ENCODE measurements at regions not wholly inside any gene's neighbourhood (a gene's known extent, or its start where the extent isn't known, plus 50 kb on each side); places are given as distances from the start of the nearest gene placed in this dataset.

DNA sequence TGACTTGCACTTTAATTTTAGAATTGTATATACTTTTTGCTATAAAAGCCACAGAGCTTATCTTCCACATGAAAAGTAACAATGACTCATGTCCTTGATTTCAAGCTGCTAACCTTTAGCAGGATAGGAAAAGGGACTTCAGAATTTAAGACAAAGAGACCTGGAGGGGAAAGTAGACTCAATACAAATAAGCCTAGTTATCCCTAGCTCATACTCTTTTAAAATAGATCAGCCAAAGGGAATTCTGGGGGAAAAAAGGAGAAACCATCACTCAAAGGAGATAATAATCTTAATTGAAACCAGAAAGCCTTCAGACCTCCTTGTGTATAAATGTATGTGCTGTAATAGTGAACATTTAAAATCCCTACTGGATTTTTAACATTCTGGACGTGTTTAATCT, 930.3 kb downstream of the NTRK3 start:
- TF ChIP-seq, protein P1, sequence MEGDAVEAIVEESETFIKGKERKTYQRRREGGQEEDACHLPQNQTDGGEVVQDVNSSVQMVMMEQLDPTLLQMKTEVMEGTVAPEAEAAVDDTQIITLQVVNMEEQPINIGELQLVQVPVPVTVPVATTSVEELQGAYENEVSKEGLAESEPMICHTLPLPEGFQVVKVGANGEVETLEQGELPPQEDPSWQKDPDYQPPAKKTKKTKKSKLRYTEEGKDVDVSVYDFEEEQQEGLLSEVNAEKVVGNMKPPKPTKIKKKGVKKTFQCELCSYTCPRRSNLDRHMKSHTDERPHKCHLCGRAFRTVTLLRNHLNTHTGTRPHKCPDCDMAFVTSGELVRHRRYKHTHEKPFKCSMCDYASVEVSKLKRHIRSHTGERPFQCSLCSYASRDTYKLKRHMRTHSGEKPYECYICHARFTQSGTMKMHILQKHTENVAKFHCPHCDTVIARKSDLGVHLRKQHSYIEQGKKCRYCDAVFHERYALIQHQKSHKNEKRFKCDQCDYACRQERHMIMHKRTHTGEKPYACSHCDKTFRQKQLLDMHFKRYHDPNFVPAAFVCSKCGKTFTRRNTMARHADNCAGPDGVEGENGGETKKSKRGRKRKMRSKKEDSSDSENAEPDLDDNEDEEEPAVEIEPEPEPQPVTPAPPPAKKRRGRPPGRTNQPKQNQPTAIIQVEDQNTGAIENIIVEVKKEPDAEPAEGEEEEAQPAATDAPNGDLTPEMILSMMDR (IDR thresholded peaks at IDR 0.05; ENCODE audit: low read depth, low read length) = no peak
- H3K4me1 ChIP-seq = peaks cover 12% of the 10 kb centered on the region
- H3K9me3 ChIP-seq = no peaks in the 10 kb centered on the region
- no peak overlapping the region for H3K4me3 ChIP-seq (ENCODE audit: low read depth, low read length)
- H3K27me3 ChIP-seq = no peaks in the 10 kb centered on the region; the same call in 1 of the 2 replicates
- no peaks in the 10 kb centered on the region for H3K36me3 ChIP-seq
- DNase-seq = no peak

DNA sequence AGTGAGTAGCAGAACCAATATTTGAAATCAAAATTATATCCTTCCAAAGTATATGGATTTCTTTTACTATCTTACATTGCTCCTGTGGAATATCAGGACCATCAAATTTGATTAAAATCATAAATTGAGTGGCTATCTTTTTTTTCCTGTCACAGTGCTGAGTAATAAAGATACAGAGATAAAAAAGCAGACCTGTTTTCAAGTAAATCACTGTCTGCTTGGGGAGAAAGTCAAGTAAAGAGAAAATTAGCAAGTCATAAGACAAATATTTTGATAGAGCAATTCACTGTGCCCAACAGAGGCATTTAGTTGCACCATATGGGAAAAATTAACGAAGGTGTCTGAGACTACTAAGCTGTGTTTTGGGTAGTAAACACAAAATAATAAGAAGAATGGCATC, 933.7 kb downstream of the NTRK3 start:
- Histone ChIP-seq H3K9me3 (no peaks in the 10 kb centered on the region), H3K4me3 (ENCODE audit: low read depth, low read length) (no peak overlapping the region), H3K27me3 (no peaks in the 10 kb centered on the region; the same call in 1 of the 2 replicates), H3K4me1 (peaks cover 19% of the 10 kb centered on the region), H3K36me3 (no peaks in the 10 kb centered on the region)
- DNase-seq = no peak
- TF ChIP-seq, protein P1 (IDR thresholded peaks at IDR 0.05; ENCODE audit: low read depth, low read length) = no peak

DNA sequence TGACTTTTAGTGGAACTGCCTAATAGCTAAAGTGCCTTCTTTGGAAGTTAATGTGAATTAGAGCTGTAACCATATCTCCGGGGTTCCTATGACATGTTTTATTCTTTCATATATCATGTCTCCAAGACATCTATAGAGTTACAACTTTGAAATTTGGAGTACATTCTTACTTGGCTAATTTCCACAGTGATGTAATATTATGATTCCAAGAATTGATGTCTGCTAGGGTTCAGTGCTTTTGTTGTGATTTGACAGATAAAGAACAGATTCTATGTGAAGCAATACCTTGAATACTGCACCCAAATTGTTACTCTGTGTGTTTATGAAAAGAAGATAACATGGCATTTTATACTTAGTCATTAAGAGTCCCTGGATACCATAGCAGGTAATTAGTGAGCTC, 934.3 kb downstream of the NTRK3 start:
- TF ChIP-seq, protein P1 (IDR thresholded peaks at IDR 0.05; ENCODE audit: low read depth, low read length) = no peak
- no peaks in the 10 kb centered on the region; the same call in 1 of the 2 replicates for H3K27me3 ChIP-seq
- DNase-seq = no peak
- no peaks in the 10 kb centered on the region for H3K36me3 ChIP-seq
- no peaks in the 10 kb centered on the region for H3K9me3 ChIP-seq
- no peak overlapping the region for H3K4me3 ChIP-seq (ENCODE audit: low read depth, low read length)
- peaks cover 24% of the 10 kb centered on the region for H3K4me1 ChIP-seq

DNA sequence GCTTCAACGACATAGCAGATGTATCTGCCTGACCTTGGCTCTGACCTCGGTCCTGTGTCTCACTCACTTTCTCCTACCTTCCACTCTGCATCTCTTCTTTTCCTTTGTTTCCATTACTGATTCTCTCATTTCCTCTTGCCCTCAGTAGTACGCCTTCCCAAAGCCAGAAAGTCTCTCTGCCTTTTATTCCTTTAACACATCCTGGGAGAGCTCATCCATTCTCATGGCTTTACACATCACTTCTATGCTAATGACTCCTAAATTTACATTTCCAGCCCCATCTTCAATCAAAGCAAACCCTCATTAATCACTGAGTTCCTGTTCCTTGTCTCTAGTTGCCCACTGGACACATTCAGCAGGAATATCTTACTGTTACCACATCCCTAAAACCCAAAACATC, 938.6 kb downstream of the NTRK3 start:
- Histone ChIP-seq H3K4me3 (ENCODE audit: low read depth, low read length) (no peak overlapping the region), H3K36me3 (no peaks in the 10 kb centered on the region), H3K4me1 (peaks cover 12% of the 10 kb centered on the region), H3K9me3 (no peaks in the 10 kb centered on the region), H3K27me3 (no peaks in the 10 kb centered on the region; the same call in 1 of the 2 replicates)
- TF ChIP-seq, protein P1 (IDR thresholded peaks at IDR 0.05; ENCODE audit: low read depth, low read length) = no peak
- DNase-seq = no peak

DNA sequence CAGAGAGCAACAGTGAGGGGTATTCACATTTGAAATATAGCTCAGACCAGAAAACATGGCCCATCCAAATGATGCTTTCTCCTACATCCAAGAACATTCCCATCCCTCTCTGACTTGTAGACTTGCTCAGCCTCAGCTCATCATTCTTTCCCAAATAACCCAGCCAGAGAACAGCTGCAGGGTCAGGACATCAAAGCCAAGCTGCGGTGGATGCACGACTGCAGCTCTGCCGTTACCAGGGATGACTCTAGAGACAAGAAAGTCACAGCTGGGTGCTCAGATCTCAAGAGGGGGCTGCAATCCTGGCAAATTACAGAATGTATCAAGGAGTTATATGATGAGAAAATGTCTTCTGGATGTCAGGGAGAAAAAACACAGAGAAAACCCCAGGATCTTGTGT, 944.3 kb downstream of the NTRK3 start:
- TF ChIP-seq, protein P1 (IDR thresholded peaks at IDR 0.05; ENCODE audit: low read depth, low read length) = no peak
- H3K27me3 ChIP-seq = no peaks in the 10 kb centered on the region
- DNase-seq = no peak
- H3K36me3 ChIP-seq = no peaks in the 10 kb centered on the region
- no peaks in the 10 kb centered on the region for H3K4me1 ChIP-seq
- H3K9me3 ChIP-seq = no peaks in the 10 kb centered on the region
- H3K4me3 ChIP-seq (ENCODE audit: low read depth, low read length) = no peak overlapping the region

DNA sequence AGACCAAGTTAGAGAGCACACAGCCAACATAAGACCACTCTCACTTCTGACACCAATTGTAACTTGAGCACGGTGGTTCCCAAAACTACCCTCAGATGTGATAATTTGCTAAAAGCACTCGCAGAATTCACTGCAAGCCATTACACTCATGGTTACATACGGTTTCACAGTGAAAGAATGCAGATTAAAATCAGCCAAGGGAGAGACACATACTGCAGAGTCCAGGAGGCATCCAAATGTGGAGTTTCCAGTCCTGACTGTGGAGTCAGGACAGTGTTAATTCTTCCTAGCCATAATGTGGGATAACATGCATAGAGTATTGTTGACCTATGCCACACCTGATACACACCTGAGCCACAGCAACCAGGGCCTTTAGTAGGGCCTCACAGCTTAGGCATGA, 956.4 kb downstream of the NTRK3 start:
- no peaks in the 10 kb centered on the region for H3K9me3 ChIP-seq
- DNase-seq = no peak
- TF ChIP-seq, protein P1 (IDR thresholded peaks at IDR 0.05; ENCODE audit: low read depth, low read length) = no peak
- no peaks in the 10 kb centered on the region for H3K36me3 ChIP-seq
- no peaks in the 10 kb centered on the region for H3K4me1 ChIP-seq
- H3K4me3 ChIP-seq (ENCODE audit: low read depth, low read length) = no peak overlapping the region
- H3K27me3 ChIP-seq = no peaks in the 10 kb centered on the region

Data from BE2C (cell line).